ENCODE measurements at regions not wholly inside any gene's neighbourhood (a gene's known extent, or its start where the extent isn't known, plus 50 kb on each side); places are given as distances from the start of the nearest gene placed in this dataset.

DNA sequence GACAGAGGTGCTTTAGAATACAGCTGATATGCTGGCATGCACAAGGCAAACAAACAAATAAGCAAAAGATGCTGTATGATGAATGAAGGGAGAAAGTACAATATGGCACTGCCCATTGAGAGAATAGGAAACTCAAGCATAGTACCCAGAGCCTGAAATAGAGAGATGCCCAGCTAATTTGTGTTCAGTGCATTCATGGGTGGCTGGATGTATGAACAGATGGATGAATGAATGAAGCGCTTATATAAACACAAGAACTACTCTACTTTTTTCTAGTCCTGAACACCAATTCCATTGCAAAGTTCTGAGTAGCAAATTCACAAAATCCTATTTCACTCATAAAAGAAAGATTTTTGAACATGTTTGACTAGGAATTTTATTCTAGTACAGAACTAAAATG, 756.3 kb downstream of the SATB2 start:
- Mint-ChIP-seq H3K36me3 (ENCODE audit: low read depth) (no peaks in the 10 kb centered on the region), H3K27me3 (ENCODE audit: insufficient read depth) (peaks cover 6% of the 10 kb centered on the region), H3K4me3 (no peak overlapping the region), H3K27ac (no peak overlapping the region), H3K4me1 (peaks cover 9% of the 10 kb centered on the region), H3K9me3 (no peaks in the 10 kb centered on the region)
- TF ChIP-seq, protein P1, sequence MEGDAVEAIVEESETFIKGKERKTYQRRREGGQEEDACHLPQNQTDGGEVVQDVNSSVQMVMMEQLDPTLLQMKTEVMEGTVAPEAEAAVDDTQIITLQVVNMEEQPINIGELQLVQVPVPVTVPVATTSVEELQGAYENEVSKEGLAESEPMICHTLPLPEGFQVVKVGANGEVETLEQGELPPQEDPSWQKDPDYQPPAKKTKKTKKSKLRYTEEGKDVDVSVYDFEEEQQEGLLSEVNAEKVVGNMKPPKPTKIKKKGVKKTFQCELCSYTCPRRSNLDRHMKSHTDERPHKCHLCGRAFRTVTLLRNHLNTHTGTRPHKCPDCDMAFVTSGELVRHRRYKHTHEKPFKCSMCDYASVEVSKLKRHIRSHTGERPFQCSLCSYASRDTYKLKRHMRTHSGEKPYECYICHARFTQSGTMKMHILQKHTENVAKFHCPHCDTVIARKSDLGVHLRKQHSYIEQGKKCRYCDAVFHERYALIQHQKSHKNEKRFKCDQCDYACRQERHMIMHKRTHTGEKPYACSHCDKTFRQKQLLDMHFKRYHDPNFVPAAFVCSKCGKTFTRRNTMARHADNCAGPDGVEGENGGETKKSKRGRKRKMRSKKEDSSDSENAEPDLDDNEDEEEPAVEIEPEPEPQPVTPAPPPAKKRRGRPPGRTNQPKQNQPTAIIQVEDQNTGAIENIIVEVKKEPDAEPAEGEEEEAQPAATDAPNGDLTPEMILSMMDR (conservative IDR thresholded peaks at IDR 0.05): no peak
- Histone ChIP-seq H3K4me3 (ENCODE audit: low read length) (no peak overlapping the region), H3K4me1 (ENCODE audit: control insufficient read depth, insufficient read depth, low read length) (no peaks in the 10 kb centered on the region), H3K36me3 (ENCODE audit: control insufficient read depth, insufficient read depth, low read length) (no peaks in the 10 kb centered on the region), H3K9me3 (ENCODE audit: control insufficient read depth, low read length) (no peaks in the 10 kb centered on the region), H3K9ac (ENCODE audit: extremely low read depth, low read length, poor library complexity, severe bottlenecking) (no peak overlapping the region), H3K27me3 (ENCODE audit: control insufficient read depth, insufficient read depth, low read length, poor library complexity, severe bottlenecking) (no peaks in the 10 kb centered on the region), H3K27ac (ENCODE audit: low read depth, low read length) (no peak overlapping the region)
- WGBS, 2 experiments (ENCODE audit: insufficient coverage in 1 of 2, insufficient read length in 1 of 2): 100% methylated on average over 1 of the region's 1 CpG; no CpG with 5 or more reads in 1 of the 2 experiments
- no peak for DNase-seq

DNA sequence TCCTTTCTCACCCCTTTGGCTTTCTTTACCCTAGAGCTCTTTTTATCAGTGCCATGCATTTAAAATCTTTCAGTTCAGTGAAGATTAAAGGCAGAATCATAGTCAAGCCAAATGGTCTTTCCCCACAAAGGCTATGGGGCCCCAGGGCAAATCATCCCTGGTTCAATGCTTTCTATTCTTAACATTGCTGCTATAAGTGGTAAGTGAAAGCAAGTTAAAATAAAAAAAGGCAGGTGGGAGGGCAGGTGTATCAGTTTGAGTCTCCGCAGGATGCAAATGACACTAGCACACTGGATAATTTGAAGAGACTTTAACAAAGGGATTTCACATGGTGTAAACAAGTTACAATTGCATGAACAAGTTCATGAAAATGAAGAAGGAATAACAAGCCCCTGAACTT, 757.4 kb downstream of the SATB2 start:
- Histone ChIP-seq H3K27ac (ENCODE audit: low read depth, low read length) (no peak overlapping the region), H3K36me3 (ENCODE audit: control insufficient read depth, insufficient read depth, low read length) (no peaks in the 10 kb centered on the region), H3K4me1 (ENCODE audit: control insufficient read depth, insufficient read depth, low read length) (no peaks in the 10 kb centered on the region), H3K9ac (ENCODE audit: extremely low read depth, low read length, poor library complexity, severe bottlenecking) (no peak overlapping the region), H3K4me3 (ENCODE audit: low read length) (no peak overlapping the region), H3K27me3 (ENCODE audit: control insufficient read depth, insufficient read depth, low read length, poor library complexity, severe bottlenecking) (no peaks in the 10 kb centered on the region), H3K9me3 (ENCODE audit: control insufficient read depth, low read length) (no peaks in the 10 kb centered on the region)
- Mint-ChIP-seq H3K4me1 (peaks cover 9% of the 10 kb centered on the region), H3K27me3 (ENCODE audit: insufficient read depth) (peaks cover 6% of the 10 kb centered on the region), H3K27ac (no peak overlapping the region), H3K9me3 (no peaks in the 10 kb centered on the region), H3K36me3 (ENCODE audit: low read depth) (no peaks in the 10 kb centered on the region), H3K4me3 (no peak overlapping the region)
- TF ChIP-seq, protein P1 (conservative IDR thresholded peaks at IDR 0.05): no peak
- DNase-seq: no peak
- WGBS, 2 experiments (ENCODE audit: insufficient coverage in 1 of 2, insufficient read length in 1 of 2): 92 to 100% methylated on average over 1 of the region's 1 CpG

DNA sequence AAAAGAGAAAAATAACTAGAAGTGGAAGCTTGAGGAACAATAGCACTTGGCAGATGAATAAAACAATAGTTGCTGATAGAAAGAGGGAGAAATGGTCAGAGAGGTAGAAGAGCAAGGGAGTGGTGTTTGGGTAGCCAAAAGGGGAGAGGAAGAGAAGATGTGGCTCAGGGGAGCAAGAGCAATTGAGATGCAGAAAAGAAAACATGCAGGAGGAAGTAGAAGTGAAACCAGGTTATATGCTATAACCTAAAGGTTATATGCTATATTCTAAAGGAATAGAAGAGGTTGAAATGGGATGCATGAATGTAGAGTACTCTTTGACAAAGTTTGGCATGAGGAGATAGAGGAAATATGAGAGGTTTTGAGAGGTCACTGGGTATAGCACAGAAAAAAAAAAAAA, 759.5 kb downstream of the SATB2 start:
- no peak for DNase-seq
- Histone ChIP-seq H3K27me3 (ENCODE audit: control insufficient read depth, insufficient read depth, low read length, poor library complexity, severe bottlenecking) (no peaks in the 10 kb centered on the region), H3K9ac (ENCODE audit: extremely low read depth, low read length, poor library complexity, severe bottlenecking) (no peak overlapping the region), H3K4me3 (ENCODE audit: low read length) (no peak overlapping the region), H3K27ac (ENCODE audit: low read depth, low read length) (no peak overlapping the region), H3K4me1 (ENCODE audit: control insufficient read depth, insufficient read depth, low read length) (no peaks in the 10 kb centered on the region), H3K9me3 (ENCODE audit: control insufficient read depth, low read length) (no peaks in the 10 kb centered on the region), H3K36me3 (ENCODE audit: control insufficient read depth, insufficient read depth, low read length) (no peaks in the 10 kb centered on the region)
- no peak overlapping the region for H3K4me3 Mint-ChIP-seq
- no peaks in the 10 kb centered on the region for H3K36me3 Mint-ChIP-seq (ENCODE audit: low read depth)
- H3K27me3 Mint-ChIP-seq (ENCODE audit: insufficient read depth): peaks cover 6% of the 10 kb centered on the region
- TF ChIP-seq, protein P1 (conservative IDR thresholded peaks at IDR 0.05): no peak
- no peak overlapping the region for H3K27ac Mint-ChIP-seq
- no peaks in the 10 kb centered on the region for H3K9me3 Mint-ChIP-seq
- H3K4me1 Mint-ChIP-seq: peaks cover 12% of the 10 kb centered on the region

Measured in endodermal cell (in vitro differentiated cells).